ENCODE measurements at regions not wholly inside any gene's neighbourhood (a gene's known extent, or its start where the extent isn't known, plus 50 kb on each side); places are given as distances from the start of the nearest gene placed in this dataset.
"Not testable (repeated sequence)": the region's sequence is repeated elsewhere in the genome, so short reads cannot be mapped to it uniquely, and the experiment has no call there.

DNA sequence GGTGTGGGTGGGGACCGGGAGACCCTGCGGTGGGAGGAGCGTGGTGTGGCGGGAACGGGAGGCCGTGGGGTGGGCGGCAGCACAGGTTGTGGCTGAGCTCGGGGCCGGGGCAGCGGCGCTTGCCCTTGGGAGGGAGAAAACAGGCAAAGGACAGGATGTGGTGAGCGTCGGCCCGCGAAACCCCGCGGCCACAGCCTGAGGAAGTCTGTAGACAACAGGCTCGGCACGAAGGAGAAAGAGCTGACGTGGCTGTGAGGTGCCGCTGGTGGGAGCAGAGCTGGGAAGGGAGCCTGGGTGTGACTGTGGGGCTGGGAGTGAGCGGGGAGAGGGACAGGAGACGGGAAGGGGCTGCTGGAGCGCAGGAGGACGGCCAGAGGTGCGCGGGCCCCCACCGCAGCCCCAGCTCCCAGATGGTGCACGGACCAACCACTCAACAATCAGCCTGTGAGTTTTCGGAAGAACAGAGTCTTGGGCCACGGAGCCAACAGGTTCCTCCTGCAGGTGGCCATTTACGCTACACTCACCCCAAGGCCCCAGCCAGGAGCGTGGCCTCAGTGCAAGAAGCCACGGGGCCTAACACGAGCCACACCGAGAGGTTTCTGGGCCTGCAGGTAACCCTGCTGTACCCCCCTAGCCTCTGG, 202.8 kb downstream of the DLL1 start:
- WGBS, 2 donors: 49 to 65% methylated on average over 28 to 36 of the region's 36 CpGs
- TF ChIP-seq, protein P1, sequence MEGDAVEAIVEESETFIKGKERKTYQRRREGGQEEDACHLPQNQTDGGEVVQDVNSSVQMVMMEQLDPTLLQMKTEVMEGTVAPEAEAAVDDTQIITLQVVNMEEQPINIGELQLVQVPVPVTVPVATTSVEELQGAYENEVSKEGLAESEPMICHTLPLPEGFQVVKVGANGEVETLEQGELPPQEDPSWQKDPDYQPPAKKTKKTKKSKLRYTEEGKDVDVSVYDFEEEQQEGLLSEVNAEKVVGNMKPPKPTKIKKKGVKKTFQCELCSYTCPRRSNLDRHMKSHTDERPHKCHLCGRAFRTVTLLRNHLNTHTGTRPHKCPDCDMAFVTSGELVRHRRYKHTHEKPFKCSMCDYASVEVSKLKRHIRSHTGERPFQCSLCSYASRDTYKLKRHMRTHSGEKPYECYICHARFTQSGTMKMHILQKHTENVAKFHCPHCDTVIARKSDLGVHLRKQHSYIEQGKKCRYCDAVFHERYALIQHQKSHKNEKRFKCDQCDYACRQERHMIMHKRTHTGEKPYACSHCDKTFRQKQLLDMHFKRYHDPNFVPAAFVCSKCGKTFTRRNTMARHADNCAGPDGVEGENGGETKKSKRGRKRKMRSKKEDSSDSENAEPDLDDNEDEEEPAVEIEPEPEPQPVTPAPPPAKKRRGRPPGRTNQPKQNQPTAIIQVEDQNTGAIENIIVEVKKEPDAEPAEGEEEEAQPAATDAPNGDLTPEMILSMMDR (IDR thresholded peaks at IDR 0.05; ENCODE audit: control extremely low read depth, extremely low read depth): no peak
- Histone ChIP-seq H3K27me3 (ENCODE audit: control insufficient read depth in 3 of 3, insufficient read depth in 3 of 3, low read length in 2 of 3) (peaks cover 0 to 7% (median 0%) of the 10 kb centered on the region in 3 donors), H3K4me1 (ENCODE audit: control insufficient read depth in 5 of 5, insufficient read depth in 5 of 5, low read length in 5 of 5) (peaks cover 0 to 2% (median 0%) of the 10 kb centered on the region in 5 donors), H3K27ac (ENCODE audit: low read depth in 1 of 2, low read length in 1 of 2) (no peak overlapping the region), H3K9ac (ENCODE audit: insufficient read depth in 1 of 2, low read length in 2 of 2) (no peak overlapping the region), H3K36me3 (ENCODE audit: control insufficient read depth in 4 of 4, insufficient read depth in 4 of 4, low read length in 4 of 4) (no peaks in the 10 kb centered on the region), H3K9me3 (ENCODE audit: control insufficient read depth in 4 of 4, insufficient read depth in 3 of 4, low read length in 3 of 4) (peaks cover 0 to 2% (median 0%) of the 10 kb centered on the region in 4 donors), H3K4me3 (no peak overlapping the region)
- DNase-seq (no peak), ATAC-seq (ENCODE audit: insufficient read depth, low FRiP score) (peak; percentile 29)

DNA sequence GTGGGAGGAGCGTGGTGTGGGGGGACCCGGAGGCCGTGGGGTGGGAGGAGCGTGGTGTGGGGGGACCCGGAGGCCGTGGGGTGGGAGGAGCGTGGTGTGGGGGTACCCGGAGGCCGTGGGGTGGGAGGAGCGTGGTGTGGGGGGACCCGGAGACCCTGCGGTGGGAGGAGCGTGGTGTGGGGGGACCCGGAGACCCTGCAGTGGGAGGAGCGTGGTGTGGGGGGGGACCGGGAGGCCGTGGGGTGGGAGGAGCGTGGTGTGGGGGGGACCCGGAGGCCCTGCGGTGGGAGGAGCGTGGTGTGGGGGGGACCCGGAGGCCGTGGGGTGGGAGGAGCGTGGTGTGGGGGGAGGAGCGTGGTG, 203.5 kb downstream of the DLL1 start:
- not testable (repeated sequence) for DNase-seq; H3K9ac ChIP-seq (ENCODE audit: insufficient read depth in 1 of 2, low read length in 2 of 2); ATAC-seq (ENCODE audit: insufficient read depth, low FRiP score); H3K4me3 ChIP-seq; H3K27ac ChIP-seq (ENCODE audit: low read depth in 1 of 2, low read length in 1 of 2); H3K36me3 ChIP-seq (ENCODE audit: control insufficient read depth in 4 of 4, insufficient read depth in 4 of 4, low read length in 4 of 4); H3K4me1 ChIP-seq (ENCODE audit: control insufficient read depth in 5 of 5, insufficient read depth in 5 of 5, low read length in 5 of 5); H3K27me3 ChIP-seq (ENCODE audit: control insufficient read depth in 3 of 3, insufficient read depth in 3 of 3, low read length in 2 of 3); H3K9me3 ChIP-seq (ENCODE audit: control insufficient read depth in 4 of 4, insufficient read depth in 3 of 4, low read length in 3 of 4)
- 87 to 88% methylated on average over 15 to 22 of the region's 25 CpGs for WGBS, 2 donors

DNA sequence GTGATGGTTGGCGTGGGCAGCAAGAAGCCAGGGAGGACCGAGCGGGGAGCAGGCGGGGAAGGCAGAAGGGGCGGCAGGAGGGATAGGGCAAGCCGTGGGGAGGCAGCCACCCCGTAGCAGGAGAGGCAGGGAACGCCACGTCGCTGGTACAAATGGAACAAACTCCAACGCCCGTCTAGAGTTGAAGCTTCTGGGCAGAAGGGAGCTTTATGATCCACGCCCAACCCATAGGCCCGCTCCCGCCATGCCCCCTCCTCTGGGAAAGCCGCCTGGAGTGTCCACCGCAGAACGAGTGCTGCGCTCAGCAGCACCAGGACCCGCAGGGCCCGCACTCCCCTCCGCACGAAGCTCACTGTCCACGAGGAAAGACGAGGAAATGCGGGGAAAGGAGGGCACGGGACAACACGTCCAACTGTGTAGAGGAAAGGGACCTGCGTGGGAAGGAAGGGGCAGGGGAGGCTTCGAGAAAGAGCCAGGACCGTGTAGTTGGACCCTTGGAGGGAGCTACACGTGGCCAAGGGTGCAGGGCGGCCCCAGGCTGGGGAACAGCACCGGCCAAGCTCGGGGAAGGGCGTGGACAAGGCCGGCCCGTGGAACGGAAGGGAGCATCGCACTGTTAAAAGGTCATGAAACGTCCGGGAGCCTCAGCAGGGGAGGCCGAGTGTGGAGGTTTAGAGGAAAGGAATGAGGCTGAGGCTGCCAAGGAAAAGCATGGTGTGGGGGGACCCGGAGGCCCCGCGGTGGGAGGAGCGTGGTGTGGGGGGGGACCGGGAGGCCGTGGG, 204.0 kb downstream of the DLL1 start:
- Histone ChIP-seq H3K27me3 (ENCODE audit: control insufficient read depth in 3 of 3, insufficient read depth in 3 of 3, low read length in 2 of 3) (peaks cover 0 to 13% (median 0%) of the 10 kb centered on the region in 3 donors), H3K4me3 (no peak overlapping the region), H3K9ac (ENCODE audit: insufficient read depth in 1 of 2, low read length in 2 of 2) (no peak overlapping the region), H3K36me3 (ENCODE audit: control insufficient read depth in 4 of 4, insufficient read depth in 4 of 4, low read length in 4 of 4) (no peaks in the 10 kb centered on the region), H3K9me3 (ENCODE audit: control insufficient read depth in 4 of 4, insufficient read depth in 3 of 4, low read length in 3 of 4) (peaks cover 0 to 1% (median 0%) of the 10 kb centered on the region in 4 donors), H3K27ac (ENCODE audit: low read depth in 1 of 2, low read length in 1 of 2) (no peak overlapping the region), H3K4me1 (ENCODE audit: control insufficient read depth in 5 of 5, insufficient read depth in 5 of 5, low read length in 5 of 5) (peaks cover 0 to 2% (median 0%) of the 10 kb centered on the region in 5 donors)
- ATAC-seq (ENCODE audit: insufficient read depth, low FRiP score) (no peak), DNase-seq (no peak)
- 94% methylated on average over 49 of the region's 49 CpGs for WGBS, 2 donors
- TF ChIP-seq, protein P1 (IDR thresholded peaks at IDR 0.05; ENCODE audit: control extremely low read depth, extremely low read depth): no peak

Measured in lung (tissue), 11 donors.